Erythroblast (primary cell): ENCODE measurements at regions not wholly inside any gene's neighbourhood (a gene's known extent, or its start where the extent isn't known, plus 50 kb on each side); places are given as distances from the start of the nearest gene placed in this dataset.

Source experiments
- GATA1 ChIP-seq: IDR thresholded peaks from 2 replicates; pipeline ENCODE4 v1.6.1; 2011; ENCODE audit warnings: low read depth, mild to moderate bottlenecking, control low read depth, low read length, moderate library complexity
- POLR2A ChIP-seq: IDR thresholded peaks from 2 replicates; pipeline ENCODE4 v1.6.1; 2011; ENCODE audit warnings: mild to moderate bottlenecking, low read length

GRCh38 chr18:22320771-22321170 lies 96.9 kb downstream of the CTAGE1 start:
- TF ChIP-seq POLR2A (no peak), GATA1 (no peak)
